ENCODE measurements at regions not wholly inside any gene's neighbourhood (a gene's known extent, or its start where the extent isn't known, plus 50 kb on each side); places are given as distances from the start of the nearest gene placed in this dataset.

- DNase-seq, result no peak
Measured at GRCh38 chr10:4373098-4373497, 452.9 kb upstream of the AKR1E2 start.

- no peak for DNase-seq
Measured at GRCh38 chr10:4372601-4373000, 453.4 kb upstream of the AKR1E2 start.

GRCh38 chr10:4371691-4372295, 454.2 kb upstream of the AKR1E2 start:
- no peak for DNase-seq

GRCh38 chr10:4370376-4370775, 455.6 kb upstream of the AKR1E2 start:
- DNase-seq, result no peak

DNA sequence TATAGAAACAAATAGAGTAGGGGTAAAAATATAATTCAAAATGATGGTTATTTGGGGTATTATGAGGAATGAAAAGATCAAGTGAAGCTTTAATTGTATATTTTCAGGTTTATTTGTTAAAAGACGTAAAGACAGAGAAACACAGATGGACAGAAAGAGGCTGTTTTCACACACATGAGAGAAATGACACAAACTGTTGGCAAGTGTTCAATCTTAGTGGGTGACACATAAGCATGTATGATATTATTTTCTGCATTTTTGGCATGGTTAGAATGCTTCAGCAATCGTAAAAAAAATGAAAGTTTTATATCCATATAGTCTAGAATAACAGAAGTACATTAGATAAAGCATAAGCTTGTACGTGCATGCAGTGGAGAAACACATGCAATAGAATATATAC, 464.4 kb upstream of the AKR1E2 start:
- DNase-seq, result no peak

GRCh38 chr10:4359003-4359402, 467.0 kb upstream of the AKR1E2 start:
- no peak for DNase-seq

DNA sequence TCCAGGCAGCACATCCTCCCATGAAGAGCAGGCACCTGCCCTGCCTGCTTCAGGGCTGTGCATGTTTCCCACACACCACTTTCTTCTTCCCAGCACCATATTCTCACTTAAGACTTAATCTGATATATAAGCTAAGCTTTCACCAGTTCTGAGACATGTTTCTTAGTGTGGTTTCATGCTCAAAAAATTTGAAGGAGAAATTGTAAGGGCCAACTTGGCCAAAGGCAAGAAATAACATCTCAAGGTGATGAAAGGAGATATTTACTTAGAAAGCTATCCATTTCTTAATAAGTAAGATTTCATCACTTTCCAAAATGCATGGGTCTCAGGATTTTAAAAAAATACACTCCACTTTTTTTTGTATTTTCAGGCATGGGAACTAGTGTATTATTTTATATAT, 468.1 kb upstream of the AKR1E2 start:
- DNase-seq, result no peak

DNA sequence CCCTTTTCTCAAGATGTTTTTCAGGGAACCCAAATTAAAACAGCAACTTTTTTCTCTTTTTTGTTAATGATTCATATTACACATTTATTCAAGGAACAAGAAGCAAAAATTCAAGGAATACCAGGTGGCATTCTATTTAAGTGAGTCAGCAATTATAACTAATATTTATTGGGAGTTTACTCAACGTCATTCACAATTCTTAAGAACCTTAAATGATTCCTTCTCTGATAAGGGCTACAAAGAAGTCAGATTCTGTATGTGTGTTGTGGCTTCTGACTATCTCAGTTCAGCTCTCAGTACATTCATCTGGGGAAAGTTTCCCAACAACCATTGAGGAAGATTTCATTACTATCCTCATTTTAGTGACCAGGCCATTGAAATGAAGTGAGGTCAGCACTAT, 470.7 kb upstream of the AKR1E2 start:
- DNase-seq, result no peak

- DNase-seq, result no peak
Measured at GRCh38 chr10:4354382-4354812, 471.6 kb upstream of the AKR1E2 start.

- no peak for DNase-seq
Measured at GRCh38 chr10:4353964-4354363, 472.0 kb upstream of the AKR1E2 start.

- DNase-seq, result no peak
Measured at GRCh38 chr10:4353059-4353655, 472.9 kb upstream of the AKR1E2 start.

- no peak for DNase-seq
Measured at GRCh38 chr10:4352414-4352961, 473.5 kb upstream of the AKR1E2 start.

DNA sequence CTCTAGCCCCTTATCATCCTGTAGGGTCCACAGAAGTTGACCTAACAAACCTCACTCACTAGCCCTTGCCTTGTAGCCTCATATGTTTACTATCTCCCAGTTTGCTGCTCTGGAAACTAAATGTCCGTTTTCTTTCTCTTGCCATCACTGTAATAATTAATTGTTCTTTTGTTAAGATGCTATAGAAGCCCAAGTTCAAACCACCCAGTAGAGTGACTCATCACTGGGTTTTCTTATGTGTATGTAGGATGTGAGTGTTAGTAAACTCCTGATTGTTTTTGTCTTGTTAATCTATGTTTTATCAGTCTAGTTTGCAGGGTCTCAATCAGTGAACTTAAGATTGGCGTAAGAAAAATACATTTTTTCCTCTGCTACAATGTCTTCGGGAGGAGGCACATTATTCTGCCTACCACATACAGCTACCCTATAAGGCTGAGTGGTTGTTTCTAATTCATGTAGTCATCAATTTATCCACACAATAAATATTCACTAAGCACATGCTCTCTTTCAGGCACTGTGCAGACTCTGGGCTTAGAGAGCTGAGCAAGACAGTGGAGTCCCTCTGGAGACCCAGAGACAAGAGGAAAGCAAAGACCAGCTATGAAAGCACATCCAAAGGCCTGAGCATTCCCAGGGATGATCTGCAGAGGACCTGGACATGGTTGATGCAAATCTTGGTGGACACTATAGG, 474.1 kb upstream of the AKR1E2 start:
- DNase-seq, result no peak

DNA sequence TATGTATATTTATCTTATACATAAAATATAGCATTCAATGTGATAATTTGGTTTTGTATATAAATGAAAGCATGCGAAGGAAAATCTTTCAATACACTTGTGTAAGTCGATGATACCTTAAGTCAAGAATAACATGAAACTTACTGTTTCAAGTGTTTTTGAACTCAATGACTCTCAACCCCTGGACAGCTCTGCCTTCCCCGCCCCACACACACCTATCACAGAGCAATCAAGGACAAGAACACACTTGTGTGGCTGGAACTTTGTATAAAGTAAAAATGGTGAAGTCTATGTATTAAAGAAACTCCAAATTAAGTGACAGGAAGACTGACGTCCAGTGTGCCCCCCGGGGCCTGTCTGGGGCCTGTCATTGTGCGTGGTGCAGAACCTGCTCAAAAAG, 478.6 kb upstream of the AKR1E2 start:
- no peak for DNase-seq

DNA sequence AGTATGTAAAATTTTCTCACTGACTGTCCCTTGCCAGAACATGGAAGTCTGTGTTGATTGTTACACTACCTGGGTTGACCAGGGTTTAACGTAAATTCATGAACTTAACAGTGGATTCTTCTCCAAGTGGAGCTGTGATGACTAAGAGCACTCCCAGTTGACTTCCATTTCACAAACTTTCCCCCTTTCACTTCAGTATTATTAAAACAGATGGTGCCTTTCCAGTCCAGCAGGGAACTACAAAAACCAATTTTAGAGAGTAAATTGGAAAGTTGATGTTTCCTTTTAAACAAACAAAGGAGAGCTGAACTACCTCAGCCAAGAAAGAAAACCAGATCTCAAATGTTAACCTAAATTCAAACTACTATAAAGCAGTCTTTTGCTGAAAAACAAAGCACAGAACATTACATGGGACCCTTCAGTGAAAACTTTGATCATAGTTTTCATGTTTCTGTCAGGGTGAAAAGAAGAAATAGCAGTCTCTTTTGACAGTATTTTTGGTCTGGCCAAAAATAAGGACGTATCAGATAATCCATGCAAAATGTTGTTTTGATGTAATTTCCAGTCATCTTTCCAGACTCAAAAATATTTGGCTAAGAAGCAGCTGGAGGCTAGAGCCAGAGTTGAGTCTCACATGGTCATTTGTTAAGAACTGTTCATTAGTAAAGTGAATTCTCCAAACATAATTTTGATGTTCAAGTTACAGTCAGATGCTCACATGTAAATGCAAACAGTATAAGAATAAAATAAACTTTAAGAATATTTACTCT, 479.9 kb upstream of the AKR1E2 start:
- no peak for DNase-seq

- DNase-seq, result no peak
Measured at GRCh38 chr10:4344492-4344994, 481.5 kb upstream of the AKR1E2 start.

GRCh38 chr10:4343873-4344272, 482.1 kb upstream of the AKR1E2 start:
- DNase-seq, result no peak

DNA sequence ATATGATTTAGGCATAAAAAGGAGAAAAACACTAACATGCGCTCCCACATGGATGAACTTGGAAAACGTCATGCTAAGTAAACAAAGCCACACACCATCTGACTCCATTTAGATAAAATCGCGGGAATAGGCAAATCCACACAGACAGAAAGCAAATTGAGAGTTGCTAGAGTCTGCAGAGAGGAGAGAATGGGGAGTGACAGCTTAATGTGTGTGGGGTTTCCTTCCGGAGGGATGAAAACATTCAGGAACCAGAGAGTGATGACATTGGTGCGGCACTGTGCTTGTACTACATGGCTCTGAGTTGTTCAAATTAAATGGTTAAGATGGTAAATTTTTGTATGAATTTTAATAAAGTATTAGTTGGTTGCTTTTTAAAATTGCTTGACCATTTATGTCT, 482.9 kb upstream of the AKR1E2 start:
- DNase-seq, result no peak

- DNase-seq, result no peak
Measured at GRCh38 chr10:4338768-4339167, 487.2 kb upstream of the AKR1E2 start.

DNA sequence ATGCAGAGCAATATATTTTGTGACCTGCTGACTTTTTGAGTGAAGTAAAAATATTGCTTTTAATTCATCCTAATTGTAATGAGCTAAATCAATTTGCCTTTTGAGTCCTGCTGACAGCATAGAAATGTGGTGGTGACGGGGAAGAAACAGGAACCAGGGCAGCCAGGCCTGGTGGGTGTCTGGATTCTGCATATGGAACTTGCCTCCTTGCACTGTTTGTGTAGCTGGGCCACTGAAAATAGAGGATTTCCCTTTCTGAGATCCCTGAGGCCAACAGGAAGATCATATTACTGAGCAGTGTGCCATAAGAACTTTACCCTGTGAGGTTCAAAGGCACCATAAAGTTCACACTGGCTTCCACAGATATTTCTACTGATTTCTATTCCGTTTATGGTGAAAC, 488.4 kb upstream of the AKR1E2 start:
- DNase-seq, result no peak

GRCh38 chr10:4334871-4335270, 491.1 kb upstream of the AKR1E2 start:
- no peak for DNase-seq

DNA sequence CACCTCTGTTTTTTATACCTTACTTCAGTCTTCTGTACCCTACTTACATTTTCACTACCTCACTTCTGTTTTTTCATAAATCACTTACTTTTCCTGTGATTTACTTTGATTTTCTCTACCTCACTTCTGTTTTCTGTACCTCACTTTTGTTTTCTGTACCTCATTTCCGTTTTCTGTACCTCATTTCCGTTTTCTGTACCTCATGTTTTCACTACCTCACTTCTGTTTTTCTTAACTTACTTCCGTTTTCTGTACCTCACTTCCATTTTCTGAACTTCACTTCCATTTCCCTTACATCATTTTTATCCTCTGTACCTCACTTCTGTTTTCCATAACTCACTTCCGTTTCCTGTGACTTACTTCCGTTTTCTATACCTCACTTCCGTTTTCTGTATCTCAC, 492.0 kb upstream of the AKR1E2 start:
- DNase-seq, result no peak

GRCh38 chr10:4333459-4333894, 492.5 kb upstream of the AKR1E2 start:
- DNase-seq, result peak; percentile 9

Data from SIG-M5 (cell line).